ENCODE measurements at regions not wholly inside any gene's neighbourhood (a gene's known extent, or its start where the extent isn't known, plus 50 kb on each side); places are given as distances from the start of the nearest gene placed in this dataset.

DNA sequence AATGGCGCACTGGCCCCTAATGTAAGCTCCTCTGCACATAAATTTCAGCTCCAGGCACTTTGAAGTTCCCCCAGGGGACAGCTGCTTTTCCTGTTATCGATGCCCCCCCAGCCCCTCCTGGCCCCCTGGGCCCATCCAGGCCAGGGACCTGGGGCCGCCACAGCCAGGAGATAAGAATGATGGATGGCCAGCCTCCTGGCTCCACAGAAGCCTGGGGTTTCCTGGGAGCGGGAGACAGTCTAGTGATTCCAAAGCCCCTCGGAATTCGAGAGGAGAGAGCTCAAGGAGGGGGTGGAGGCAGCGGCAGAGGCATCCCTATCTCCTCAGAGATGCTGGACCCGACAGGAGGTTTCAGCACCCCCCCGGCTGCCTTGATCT, 98.4 kb upstream of the HAND1 start:
- Histone ChIP-seq H3K36me3 (ENCODE audit: insufficient read depth, low read length) (no peaks in the 10 kb centered on the region), H3K4me1 (ENCODE audit: insufficient read depth, low read length) (peaks cover 5% of the 10 kb centered on the region), H3K9ac (ENCODE audit: low read depth, low read length) (no peak overlapping the region), H3K9me3 (ENCODE audit: control insufficient read depth, insufficient read depth, low read length) (no peaks in the 10 kb centered on the region)

DNA sequence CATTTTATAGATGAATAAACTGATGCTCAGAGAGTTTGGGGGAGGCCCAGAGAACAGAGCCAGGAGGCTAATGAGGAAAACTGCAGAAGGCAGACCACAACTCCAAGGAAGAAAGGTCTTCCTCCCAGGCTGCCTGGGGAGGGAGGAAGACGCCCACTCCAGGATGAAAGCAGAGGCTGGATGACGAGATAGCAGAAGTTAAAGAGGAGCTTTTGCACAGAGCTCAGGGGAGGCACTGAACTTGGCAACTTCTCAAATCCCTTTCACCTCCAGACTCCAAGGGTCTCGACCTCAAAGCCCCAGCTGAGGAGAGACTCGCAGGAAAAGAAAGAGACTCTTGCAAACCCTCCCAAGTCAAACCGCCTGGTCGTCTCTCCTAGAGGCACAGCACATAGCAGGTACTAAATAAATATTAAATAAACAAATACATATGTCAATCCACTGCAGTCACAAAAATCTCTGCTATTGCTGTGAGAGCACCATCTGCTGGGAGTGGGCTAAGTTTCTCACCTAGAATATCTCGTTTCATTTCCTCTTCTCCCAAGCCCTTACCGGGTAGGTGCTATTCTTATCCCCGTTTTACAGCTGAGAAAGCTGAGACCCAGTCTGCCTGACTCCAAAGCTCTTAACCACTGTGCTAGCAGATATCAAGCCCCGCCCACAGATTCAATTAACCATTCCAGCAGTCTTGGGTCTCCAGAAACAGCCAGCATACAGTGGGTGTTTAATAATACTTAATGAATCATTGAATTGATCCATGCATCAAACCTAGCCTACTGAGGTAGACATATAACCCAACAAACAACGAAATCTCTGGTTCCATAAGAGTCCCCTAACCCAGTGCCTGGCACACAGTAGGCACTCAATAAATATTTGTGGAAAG, 97.8 kb upstream of the HAND1 start:
- Histone ChIP-seq H3K9ac (ENCODE audit: low read depth, low read length) (no peak overlapping the region), H3K9me3 (ENCODE audit: control insufficient read depth, insufficient read depth, low read length) (no peaks in the 10 kb centered on the region), H3K4me1 (ENCODE audit: insufficient read depth, low read length) (peaks cover 9% of the 10 kb centered on the region), H3K36me3 (ENCODE audit: insufficient read depth, low read length) (no peaks in the 10 kb centered on the region)

DNA sequence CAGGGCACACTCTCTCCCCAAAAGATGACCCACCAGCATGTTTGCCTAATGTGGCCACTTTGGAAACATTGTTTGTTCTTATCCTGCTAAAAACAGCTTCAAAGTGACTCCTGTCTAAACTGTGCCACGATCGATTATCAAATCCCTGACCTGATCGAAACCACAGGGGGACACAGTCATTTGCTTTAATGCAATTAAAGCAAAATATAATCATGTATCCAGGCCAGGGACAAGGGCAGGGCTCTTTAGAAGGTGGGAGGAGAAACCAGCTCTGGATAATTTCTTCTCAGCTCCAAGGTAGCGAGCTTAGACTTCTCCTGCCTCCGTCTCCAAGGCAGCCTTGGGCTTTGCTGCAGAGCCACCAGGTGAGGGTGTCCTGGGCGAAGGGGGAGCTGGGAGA, 95.0 kb upstream of the HAND1 start:
- Histone ChIP-seq H3K9ac (ENCODE audit: low read depth, low read length) (no peak overlapping the region), H3K4me1 (ENCODE audit: insufficient read depth, low read length) (peaks cover 9% of the 10 kb centered on the region), H3K9me3 (ENCODE audit: control insufficient read depth, insufficient read depth, low read length) (no peaks in the 10 kb centered on the region), H3K36me3 (ENCODE audit: insufficient read depth, low read length) (no peaks in the 10 kb centered on the region)

DNA sequence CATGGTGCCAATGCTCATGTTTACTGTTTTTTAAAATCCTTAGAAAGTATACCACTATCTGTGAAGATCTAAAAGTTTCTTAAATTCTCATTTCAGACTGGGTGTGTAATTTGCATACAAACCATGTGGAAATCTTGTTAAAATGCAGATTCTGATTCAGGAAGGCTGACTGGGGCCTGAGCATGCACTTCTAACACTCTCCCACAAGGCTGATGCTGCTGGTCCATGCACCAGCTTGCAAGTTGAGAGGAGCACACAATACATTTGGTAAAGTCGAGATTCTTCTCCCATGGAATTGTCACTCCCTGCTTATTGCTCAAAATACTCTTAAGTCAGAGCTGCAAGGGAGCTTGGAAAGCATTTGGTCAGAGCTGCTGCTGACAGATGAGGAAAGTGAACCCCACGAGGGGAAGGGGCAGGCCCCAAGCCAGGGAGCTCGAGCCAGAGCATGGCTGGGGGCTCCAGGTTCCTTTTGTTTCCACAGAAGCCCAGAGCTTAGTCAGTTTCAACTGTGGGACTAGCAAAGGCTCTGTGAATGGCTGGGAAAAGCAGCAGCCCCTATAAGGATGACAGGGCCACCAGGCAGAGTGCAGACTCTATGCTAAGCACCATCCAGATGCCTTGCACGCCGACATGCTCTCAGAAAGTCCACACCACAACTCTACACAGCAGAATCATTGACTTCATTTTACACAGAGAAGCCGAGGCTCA, 93.5 kb upstream of the HAND1 start:
- no peaks in the 10 kb centered on the region for H3K9me3 ChIP-seq (ENCODE audit: control insufficient read depth, insufficient read depth, low read length)
- no peaks in the 10 kb centered on the region for H3K36me3 ChIP-seq (ENCODE audit: insufficient read depth, low read length)
- peaks cover 9% of the 10 kb centered on the region for H3K4me1 ChIP-seq (ENCODE audit: insufficient read depth, low read length)
- no peak overlapping the region for H3K9ac ChIP-seq (ENCODE audit: low read depth, low read length)

DNA sequence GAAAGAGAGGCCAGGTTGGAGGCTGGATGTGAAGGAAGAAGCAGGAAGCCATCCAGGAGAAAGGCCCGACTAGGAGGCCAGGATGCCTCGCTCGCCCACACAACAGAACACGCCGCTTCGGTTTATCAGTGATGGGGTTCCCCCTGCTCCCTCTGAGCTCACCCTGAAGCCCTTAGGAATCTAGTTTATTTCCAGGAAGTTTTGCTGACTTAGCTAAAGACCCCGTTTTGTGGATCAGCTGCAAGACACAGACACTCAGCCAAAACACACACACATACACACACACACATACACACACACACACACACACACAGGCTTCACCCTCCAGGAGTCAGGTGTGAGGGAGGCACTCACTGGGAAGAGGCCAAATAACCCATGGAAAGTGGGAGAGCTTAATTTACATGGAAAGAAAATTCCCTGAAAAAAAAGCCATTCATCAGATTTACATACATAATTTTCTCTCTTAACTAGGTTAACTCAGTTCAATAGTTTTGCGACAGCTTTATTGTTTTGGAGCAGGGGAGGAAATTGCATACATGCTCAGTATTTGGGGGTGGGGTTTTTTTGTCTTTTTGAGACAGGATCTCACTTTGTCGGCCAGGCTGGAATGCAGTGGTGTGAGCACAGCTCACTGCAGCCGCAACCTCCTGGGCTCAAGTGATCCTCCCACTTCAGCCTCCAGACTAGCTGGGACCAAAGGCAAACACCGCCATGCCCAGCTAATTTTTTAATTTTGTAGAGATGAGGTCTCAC, 92.7 kb upstream of the HAND1 start:
- Histone ChIP-seq H3K4me1 (ENCODE audit: insufficient read depth, low read length) (peaks cover 9% of the 10 kb centered on the region), H3K9me3 (ENCODE audit: control insufficient read depth, insufficient read depth, low read length) (no peaks in the 10 kb centered on the region), H3K36me3 (ENCODE audit: insufficient read depth, low read length) (no peaks in the 10 kb centered on the region), H3K9ac (ENCODE audit: low read depth, low read length) (no peak overlapping the region)

DNA sequence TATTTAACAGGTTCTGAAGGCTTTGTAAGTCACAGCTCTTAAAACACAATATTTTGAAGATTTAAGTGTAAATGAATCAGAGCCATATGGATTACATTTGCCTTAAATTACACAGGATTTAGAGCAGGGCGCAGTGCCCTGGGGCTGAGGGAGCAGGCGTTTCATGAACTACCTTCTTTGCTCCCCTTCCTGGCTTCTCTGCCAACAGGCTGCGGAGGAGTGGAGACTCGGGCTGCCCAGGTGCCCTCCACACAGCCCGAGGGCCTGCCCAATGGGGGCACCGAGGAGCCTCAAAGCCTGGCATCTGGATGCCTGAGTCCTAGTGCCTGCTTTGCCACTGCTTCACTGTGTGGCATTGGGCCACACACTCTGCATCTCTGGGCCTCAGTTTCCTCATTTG, 90.6 kb upstream of the HAND1 start:
- H3K4me1 ChIP-seq (ENCODE audit: insufficient read depth, low read length), result peaks cover 9% of the 10 kb centered on the region
- H3K9ac ChIP-seq (ENCODE audit: low read depth, low read length), result no peak overlapping the region
- H3K9me3 ChIP-seq (ENCODE audit: control insufficient read depth, insufficient read depth, low read length), result no peaks in the 10 kb centered on the region
- H3K36me3 ChIP-seq (ENCODE audit: insufficient read depth, low read length), result no peaks in the 10 kb centered on the region

DNA sequence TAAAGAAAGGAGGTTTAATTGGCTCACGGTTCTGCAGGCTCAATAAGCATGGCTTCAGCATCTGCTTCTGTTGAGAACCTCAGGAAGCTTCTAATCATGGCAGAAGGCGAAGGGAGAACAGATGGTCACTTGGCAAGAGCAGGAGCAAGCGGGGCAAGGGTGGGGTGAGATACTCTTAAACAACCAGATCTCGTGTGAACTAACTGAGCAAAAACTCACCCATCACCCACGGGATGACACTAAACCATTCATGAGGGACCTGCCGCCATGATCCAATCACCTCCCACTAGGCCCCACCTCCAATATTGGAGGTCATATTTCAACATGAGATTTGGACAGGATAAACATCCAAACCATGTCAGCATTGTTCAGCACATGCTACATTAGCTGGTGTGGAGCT, 89.1 kb upstream of the HAND1 start:
- Histone ChIP-seq H3K9me3 (ENCODE audit: control insufficient read depth, insufficient read depth, low read length) (no peaks in the 10 kb centered on the region), H3K4me1 (ENCODE audit: insufficient read depth, low read length) (peaks cover 9% of the 10 kb centered on the region), H3K9ac (ENCODE audit: low read depth, low read length) (no peak overlapping the region), H3K36me3 (ENCODE audit: insufficient read depth, low read length) (no peaks in the 10 kb centered on the region)

DNA sequence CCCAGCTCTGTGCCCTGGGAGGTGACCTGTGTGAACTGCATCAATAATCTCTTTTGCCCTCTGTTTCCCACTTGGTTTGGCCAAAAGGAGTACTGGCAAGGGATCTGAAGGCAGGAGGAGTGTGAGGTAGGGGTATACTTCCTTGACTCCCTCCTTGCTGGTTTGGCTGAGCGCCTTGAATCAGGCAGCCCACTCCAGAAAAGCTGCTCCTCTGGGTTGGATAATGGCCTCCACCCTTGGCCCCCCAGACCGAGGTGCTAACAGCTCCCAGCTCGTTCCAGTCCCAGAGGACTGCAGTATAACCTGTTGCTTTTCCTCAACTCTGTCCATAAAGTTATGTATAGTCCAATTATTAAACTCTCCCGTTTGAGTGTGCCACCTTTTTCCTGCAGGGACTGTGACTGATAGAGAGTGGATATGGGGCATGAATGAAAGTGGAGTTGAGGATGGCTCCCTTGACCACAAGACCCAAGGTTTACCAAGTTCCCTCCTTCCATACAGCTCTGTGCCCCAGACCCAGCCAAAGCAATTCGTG, 88.2 kb upstream of the HAND1 start:
- H3K4me1 ChIP-seq (ENCODE audit: insufficient read depth, low read length), result peaks cover 1% of the 10 kb centered on the region; the same call in 1 of the 2 replicates
- H3K9me3 ChIP-seq (ENCODE audit: control insufficient read depth, insufficient read depth, low read length), result no peaks in the 10 kb centered on the region
- no peak overlapping the region for H3K9ac ChIP-seq (ENCODE audit: low read depth, low read length)
- no peaks in the 10 kb centered on the region for H3K36me3 ChIP-seq (ENCODE audit: insufficient read depth, low read length)

DNA sequence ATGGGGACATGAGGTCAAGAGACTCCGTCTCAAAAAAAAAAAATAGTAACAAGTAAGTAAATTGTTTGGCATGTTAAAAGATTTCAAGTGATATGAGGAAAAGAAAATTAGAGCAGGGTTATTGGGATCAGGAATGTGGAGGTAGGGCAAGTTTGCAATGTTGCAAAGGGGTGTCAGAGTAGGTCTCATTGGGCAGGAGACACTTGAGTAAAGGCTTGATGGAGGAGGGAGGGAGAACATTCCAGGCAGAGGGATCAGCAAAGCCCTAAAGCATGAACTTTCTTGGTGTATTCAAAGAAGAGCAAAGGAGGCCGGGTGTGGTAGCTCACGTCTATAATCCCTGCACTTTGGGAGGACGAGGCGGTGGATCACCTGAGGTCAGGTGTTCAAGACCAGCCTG, 87.1 kb upstream of the HAND1 start:
- H3K36me3 ChIP-seq (ENCODE audit: insufficient read depth, low read length), result no peaks in the 10 kb centered on the region
- H3K4me1 ChIP-seq (ENCODE audit: insufficient read depth, low read length), result no peaks in the 10 kb centered on the region
- H3K9me3 ChIP-seq (ENCODE audit: control insufficient read depth, insufficient read depth, low read length), result no peaks in the 10 kb centered on the region
- no peak overlapping the region for H3K9ac ChIP-seq (ENCODE audit: low read depth, low read length)

DNA sequence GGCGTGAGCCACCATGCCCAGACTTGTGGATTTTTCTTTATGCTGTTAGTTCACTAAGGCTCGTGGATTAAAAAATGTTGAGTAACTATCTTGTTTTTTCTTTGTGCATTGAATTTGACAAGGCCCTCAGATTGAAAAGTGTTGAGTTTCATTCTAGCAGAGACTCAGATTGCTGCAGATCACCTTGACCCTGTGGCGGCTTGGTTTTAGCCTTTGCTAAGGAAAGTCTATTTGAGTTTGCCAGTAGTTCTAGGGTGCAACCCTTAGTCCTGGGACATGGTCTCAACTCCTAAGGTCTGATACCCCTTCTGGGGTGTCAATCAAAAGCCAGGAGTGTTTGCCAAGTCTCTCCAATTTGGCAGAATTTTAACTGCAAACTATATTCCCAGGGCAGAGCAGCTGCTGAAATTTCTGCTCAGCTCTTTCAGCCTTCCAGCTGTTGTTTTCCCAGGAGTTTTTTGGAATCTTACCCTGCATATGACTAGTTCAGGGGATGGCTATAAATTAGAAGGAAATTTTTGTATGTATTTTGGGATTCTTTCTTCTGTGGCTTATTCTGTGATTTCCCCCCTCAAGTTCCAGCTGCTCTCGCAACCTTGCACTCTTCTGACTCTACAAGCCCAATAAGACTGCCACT, 84.3 kb upstream of the HAND1 start:
- Histone ChIP-seq H3K4me1 (ENCODE audit: insufficient read depth, low read length) (no peaks in the 10 kb centered on the region), H3K36me3 (ENCODE audit: insufficient read depth, low read length) (no peaks in the 10 kb centered on the region), H3K9me3 (ENCODE audit: control insufficient read depth, insufficient read depth, low read length) (no peaks in the 10 kb centered on the region), H3K9ac (ENCODE audit: low read depth, low read length) (no peak overlapping the region)

DNA sequence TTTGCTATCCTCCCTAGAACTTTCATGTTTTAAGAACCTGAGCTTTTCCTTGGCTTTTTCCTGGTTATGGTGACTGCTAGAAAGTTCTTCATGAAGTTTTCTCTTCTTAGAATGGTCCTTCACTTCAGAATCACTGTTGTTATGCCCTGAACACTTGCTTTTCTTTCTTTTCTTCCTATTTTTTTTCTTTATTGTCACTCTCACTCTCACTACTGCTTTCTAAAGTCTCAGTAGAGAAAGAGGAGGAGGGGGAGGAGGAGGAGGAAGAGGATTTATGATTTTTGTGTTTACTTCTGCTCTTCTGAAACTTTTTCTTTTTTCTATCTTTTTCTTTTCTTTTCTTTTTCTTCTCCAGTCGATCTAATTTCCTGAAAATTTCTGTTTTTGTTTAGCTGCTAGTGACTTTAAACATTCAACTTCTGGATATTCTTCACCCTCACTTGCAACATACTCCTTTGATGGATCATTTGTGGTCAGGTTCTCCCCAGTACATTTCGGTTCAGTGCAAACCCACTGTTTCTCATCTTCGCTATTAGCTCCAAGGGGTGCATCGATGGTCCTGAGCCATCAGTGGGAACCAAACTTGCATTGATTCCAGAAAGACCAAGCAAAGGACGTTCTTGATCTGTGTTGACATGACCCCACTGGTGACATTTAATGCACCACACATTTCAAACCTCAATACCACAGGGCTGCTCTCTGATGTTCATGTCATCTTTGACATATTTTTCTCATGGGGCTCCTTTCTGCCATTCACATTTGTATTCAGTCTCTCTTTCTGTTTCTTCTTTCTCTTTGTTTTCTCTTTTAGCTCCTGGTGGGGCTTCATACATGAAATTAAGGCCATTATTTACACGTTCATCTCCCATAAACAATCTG, 81.6 kb upstream of the HAND1 start:
- Histone ChIP-seq H3K4me1 (ENCODE audit: insufficient read depth, low read length) (no peaks in the 10 kb centered on the region), H3K36me3 (ENCODE audit: insufficient read depth, low read length) (no peaks in the 10 kb centered on the region), H3K9ac (ENCODE audit: low read depth, low read length) (no peak overlapping the region), H3K9me3 (ENCODE audit: control insufficient read depth, insufficient read depth, low read length) (no peaks in the 10 kb centered on the region; the same call in 1 of the 2 replicates)

DNA sequence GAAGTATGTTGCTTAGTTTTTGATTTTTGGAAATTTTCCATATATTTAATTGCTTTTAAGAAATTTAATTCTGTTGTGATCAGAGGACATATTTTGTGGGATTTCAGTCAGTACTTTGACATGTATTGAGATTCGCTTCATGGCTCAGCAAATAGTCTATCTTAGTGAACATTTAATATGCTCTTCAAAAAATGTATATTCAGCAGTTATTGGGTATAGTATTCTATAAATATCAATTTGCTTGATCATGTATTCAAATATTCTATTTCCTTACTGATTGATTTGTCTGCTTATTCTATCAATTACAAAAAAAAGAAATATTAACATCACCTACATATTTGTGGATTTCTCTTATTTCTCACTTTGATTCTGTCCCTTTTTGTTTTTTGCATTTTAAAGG, 79.5 kb upstream of the HAND1 start:
- no peak overlapping the region for H3K9ac ChIP-seq (ENCODE audit: low read depth, low read length)
- no peaks in the 10 kb centered on the region for H3K36me3 ChIP-seq (ENCODE audit: insufficient read depth, low read length)
- H3K4me1 ChIP-seq (ENCODE audit: insufficient read depth, low read length), result no peaks in the 10 kb centered on the region

DNA sequence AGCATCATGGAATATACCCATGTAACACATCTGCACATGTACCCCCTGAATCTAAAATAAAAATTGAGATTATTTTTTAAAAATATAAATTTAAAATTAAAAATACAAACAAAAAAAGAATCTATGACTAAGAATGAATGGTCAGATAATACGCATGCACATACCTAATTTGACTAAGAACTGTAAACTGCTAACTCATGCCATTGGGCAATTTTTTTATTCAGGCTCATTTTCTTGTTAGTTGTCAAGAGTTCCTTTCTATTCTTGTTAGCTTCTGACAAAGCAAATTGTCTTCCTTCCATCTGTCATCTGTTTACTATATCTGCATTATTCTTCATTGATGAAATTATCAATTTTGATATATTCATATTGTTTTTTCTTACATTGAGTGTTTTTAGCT, 69.5 kb upstream of the HAND1 start:
- Histone ChIP-seq H3K36me3 (ENCODE audit: insufficient read depth, low read length) (no peaks in the 10 kb centered on the region), H3K4me1 (ENCODE audit: insufficient read depth, low read length) (no peaks in the 10 kb centered on the region)

More for the DNA sequence above, 79.5 kb upstream of the HAND1 start:
- peaks cover 3% of the 10 kb centered on the region for H3K9me3 ChIP-seq (ENCODE audit: control insufficient read depth, insufficient read depth, low read length)

More for the DNA sequence above, 69.5 kb upstream of the HAND1 start:
- Histone ChIP-seq H3K9ac (ENCODE audit: low read depth, low read length) (no peak overlapping the region), H3K9me3 (ENCODE audit: control insufficient read depth, insufficient read depth, low read length) (0 out of 2 replicates have a peak, but pooled peaks cover 2% of the 10 kb centered on the region)

Measured in ES-I3 (cell line).